OCI-LY1 (cell line): ENCODE measurements at regions not wholly inside any gene's neighbourhood (a gene's known extent, or its start where the extent isn't known, plus 50 kb on each side); places are given as distances from the start of the nearest gene placed in this dataset.

Source experiments
- H2AFZ ChIP-seq: fragments of 200-600 bp; sonication (generic), shearing (Covaris generic); 2 replicates; pipeline ENCODE4 v1.6.0; 2014; ENCODE audit warnings: antibody characterized with exemption, mild to moderate bottlenecking, low read length
- H3F3A ChIP-seq: fragments of 200-600 bp; sonication (generic), shearing (Covaris generic); 2 replicates; pipeline ENCODE4 v1.6.0; 2014; ENCODE audit warnings: mild to moderate bottlenecking, antibody characterized with exemption, low read length, moderate library complexity; ENCODE audit not compliant: insufficient read depth
- H3K27ac ChIP-seq: fragments of 200-600 bp; sonication (generic); 2 replicates; pipeline ENCODE4 v1.5.1; 2014; ENCODE audit warnings: low read length, mixed run types, mild to moderate bottlenecking, low read depth; ENCODE audit not compliant: poor library complexity, severe bottlenecking
- H3K27me3 ChIP-seq: fragments of 200-600 bp; sonication (generic); 2 replicates; pipeline ENCODE4 v1.6.0; 2014; ENCODE audit warnings: antibody characterized with exemption, mild to moderate bottlenecking, low read length, moderate library complexity; ENCODE audit not compliant: insufficient read depth
- H3K36me3 ChIP-seq: fragments of 200-600 bp; sonication (generic); 2 replicates; pipeline ENCODE4 v1.6.1; 2014; ENCODE audit warnings: mild to moderate bottlenecking, antibody characterized with exemption, low read length, moderate library complexity, mixed read lengths; ENCODE audit not compliant: insufficient read depth
- H3K4me1 ChIP-seq: fragments of 200-600 bp; sonication (generic); 2 replicates; pipeline ENCODE4 v1.5.1; 2014; ENCODE audit warnings: mild to moderate bottlenecking, low read length, moderate library complexity; ENCODE audit not compliant: insufficient read depth, severe bottlenecking
- H3K4me2 ChIP-seq: fragments of 200-600 bp; sonication (generic), shearing (Covaris generic); 2 replicates; pipeline ENCODE4 v1.6.1; 2014; ENCODE audit warnings: low read length
- H3K4me3 ChIP-seq: fragments of 200-600 bp; sonication (generic); 2 replicates; pipeline ENCODE4 v1.5.1; 2014; ENCODE audit warnings: low read length, low read depth, mild to moderate bottlenecking, mixed read lengths; ENCODE audit not compliant: poor library complexity, severe bottlenecking
- H3K79me2 ChIP-seq: fragments of 200-600 bp; shearing (Covaris generic); 2 replicates; pipeline ENCODE4 v1.6.1; 2016; ENCODE audit warnings: mixed run types, low read length, mixed read lengths; ENCODE audit not compliant: insufficient read depth
- H3K9ac ChIP-seq: fragments of 200-600 bp; sonication (generic), shearing (Covaris generic); 2 replicates; pipeline ENCODE4 v1.6.1; 2014; ENCODE audit warnings: mild to moderate bottlenecking, low read length, mixed read lengths
- H3K9me2 ChIP-seq: fragments of 200-600 bp; sonication (generic), shearing (Covaris generic); 2 replicates; pipeline ENCODE4 v1.6.1; 2014; ENCODE audit warnings: low read depth, mild to moderate bottlenecking, low read length, mixed read lengths
- H3K9me3 ChIP-seq: fragments of 200-600 bp; shearing (Covaris generic); 2 replicates; pipeline ENCODE4 v1.6.1; 2014; ENCODE audit warnings: low read length, mixed read lengths
- H4K20me1 ChIP-seq: fragments of 200-600 bp; sonication (generic), shearing (Covaris generic); 2 replicates; pipeline ENCODE4 v1.6.0; 2016; ENCODE audit warnings: mild to moderate bottlenecking, low read length; ENCODE audit not compliant: insufficient read depth
- CTCF ChIP-seq: fragments of 200-600 bp; sonication (generic), shearing (Covaris generic); IDR thresholded peaks from 2 replicates; pipeline ENCODE4 v1.5.1; 2017; ENCODE audit warnings: mild to moderate bottlenecking, antibody characterized with exemption, low read length, moderate library complexity, mixed read lengths
- EZH2 ChIP-seq: fragments of 200-600 bp; sonication (generic), shearing (Covaris generic); IDR thresholded peaks from 2 replicates; pipeline ENCODE4 v1.8.0; 2017; ENCODE audit warnings: borderline replicate concordance, mixed run types, mild to moderate bottlenecking, antibody characterized with exemption, low read length, moderate library complexity, mixed read lengths

- H3K27ac ChIP-seq = no peak overlapping the region
- H4K20me1 ChIP-seq = no peaks in the 10 kb centered on the region
- H3K4me1 ChIP-seq = no peaks in the 10 kb centered on the region
- no peaks in the 10 kb centered on the region for H3F3A ChIP-seq
- no peaks in the 10 kb centered on the region for H3K36me3 ChIP-seq
- H3K9me2 ChIP-seq = no peaks in the 10 kb centered on the region
- no peaks in the 10 kb centered on the region for H3K27me3 ChIP-seq
- no peak overlapping the region for H3K9ac ChIP-seq
- no peak overlapping the region for H2AFZ ChIP-seq
- TF ChIP-seq CTCF (no peak), EZH2 (no peak)
- H3K9me3 ChIP-seq = no peaks in the 10 kb centered on the region
- no peak overlapping the region for H3K4me2 ChIP-seq
- no peak overlapping the region for H3K4me3 ChIP-seq
- no peaks in the 10 kb centered on the region for H3K79me2 ChIP-seq
Measured at GRCh38 chr16:6884002-6884401, 448.6 kb upstream of the RBFOX1 start.

DNA sequence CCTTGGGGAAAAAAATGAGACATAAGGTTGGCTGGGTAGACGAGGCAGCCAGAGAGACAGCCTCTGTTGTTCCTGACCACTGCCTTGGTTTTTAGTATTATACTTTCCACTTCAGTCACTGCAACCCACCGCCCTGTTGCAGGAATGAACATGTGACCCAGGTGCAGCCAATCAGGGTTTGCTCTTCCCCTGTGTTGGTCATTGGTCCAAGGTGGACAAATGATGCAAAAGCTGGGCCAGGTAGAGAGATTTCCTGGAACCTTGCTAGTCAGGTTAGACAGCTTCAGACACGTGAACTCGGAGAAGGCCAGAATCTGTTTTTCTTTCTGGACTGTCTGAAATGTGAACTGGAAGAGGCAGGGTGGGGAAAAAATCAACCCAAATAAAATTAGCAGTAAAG lies 452.4 kb upstream of the RBFOX1 start:
- Histone ChIP-seq H4K20me1 (no peaks in the 10 kb centered on the region), H3F3A (no peaks in the 10 kb centered on the region), H3K27me3 (no peaks in the 10 kb centered on the region), H3K9ac (no peak overlapping the region), H3K4me3 (no peak overlapping the region), H3K27ac (no peak overlapping the region), H3K4me2 (no peak overlapping the region), H3K36me3 (no peaks in the 10 kb centered on the region), H3K9me3 (no peaks in the 10 kb centered on the region), H3K79me2 (no peaks in the 10 kb centered on the region), H2AFZ (no peak overlapping the region), H3K4me1 (no peaks in the 10 kb centered on the region), H3K9me2 (no peaks in the 10 kb centered on the region)
- no peak for TF ChIP-seq EZH2
- TF ChIP-seq CTCF = no peak

- H3F3A ChIP-seq = no peaks in the 10 kb centered on the region
- H3K36me3 ChIP-seq = no peaks in the 10 kb centered on the region
- no peaks in the 10 kb centered on the region for H4K20me1 ChIP-seq
- H2AFZ ChIP-seq = no peak overlapping the region
- no peaks in the 10 kb centered on the region for H3K27me3 ChIP-seq
- H3K4me3 ChIP-seq = no peak overlapping the region
- H3K79me2 ChIP-seq = no peaks in the 10 kb centered on the region
- no peaks in the 10 kb centered on the region for H3K9me2 ChIP-seq
- no peaks in the 10 kb centered on the region for H3K4me1 ChIP-seq
- H3K27ac ChIP-seq = no peak overlapping the region
- no peak overlapping the region for H3K4me2 ChIP-seq
- H3K9ac ChIP-seq = no peak overlapping the region
- H3K9me3 ChIP-seq = no peaks in the 10 kb centered on the region
- no peak for TF ChIP-seq CTCF
- TF ChIP-seq EZH2 = no peak
Measured at GRCh38 chr16:6864671-6865070, 468.0 kb upstream of the RBFOX1 start.
